Stimulated activated naive B cell treated with anti-CD40 and anti-IgM and Interleukin-4, amounts not matched to agents 10 μg/mL and 1 μg/mL and 100 μg/mL, for 72 hours (primary cell): ENCODE measurements at regions not wholly inside any gene's neighbourhood (a gene's known extent, or its start where the extent isn't known, plus 50 kb on each side); places are given as distances from the start of the nearest gene placed in this dataset.

Experiments used
- ATAC-seq, 2 donors: fragments of 150-1000 bp; cut with Tn5 transposase; replicated peaks; 2 replicates each; pipeline ENCODE4 v1.10.0; 2021; ENCODE audit warnings: moderate library complexity in 1 of 2
- DNase-seq: peaks from one replicate; pipeline ENCODE4 v3.0.0; 2021
- H3K27ac Mint-ChIP-seq: one replicate; pipeline ENCODE4 v1.8.0; 2022; ENCODE audit warnings: mild to moderate bottlenecking, mixed read lengths
- H3K27me3 Mint-ChIP-seq, 2 donors: one replicate each; pipeline ENCODE4 v1.8.0; 2022; ENCODE audit warnings: mixed read lengths in 2 of 2
- H3K36me3 Mint-ChIP-seq, 2 donors: one replicate each; pipeline ENCODE4 v1.8.0; 2022; ENCODE audit warnings: mixed read lengths in 2 of 2, mild to moderate bottlenecking in 1 of 2
- H3K4me1 Mint-ChIP-seq, 2 donors: one replicate each; pipeline ENCODE4 v1.8.0; 2022; ENCODE audit warnings: mixed read lengths in 2 of 2, mild to moderate bottlenecking in 1 of 2
- H3K4me3 Mint-ChIP-seq, 2 donors: one replicate each; pipeline ENCODE4 v1.8.0; 2022; ENCODE audit warnings: mild to moderate bottlenecking in 2 of 2, mixed read lengths in 2 of 2, moderate library complexity in 1 of 2
- H3K9me3 Mint-ChIP-seq, 2 donors: one replicate each; pipeline ENCODE4 v1.8.0; 2022; ENCODE audit warnings: mixed read lengths in 2 of 2, mild to moderate bottlenecking in 1 of 2

DNA sequence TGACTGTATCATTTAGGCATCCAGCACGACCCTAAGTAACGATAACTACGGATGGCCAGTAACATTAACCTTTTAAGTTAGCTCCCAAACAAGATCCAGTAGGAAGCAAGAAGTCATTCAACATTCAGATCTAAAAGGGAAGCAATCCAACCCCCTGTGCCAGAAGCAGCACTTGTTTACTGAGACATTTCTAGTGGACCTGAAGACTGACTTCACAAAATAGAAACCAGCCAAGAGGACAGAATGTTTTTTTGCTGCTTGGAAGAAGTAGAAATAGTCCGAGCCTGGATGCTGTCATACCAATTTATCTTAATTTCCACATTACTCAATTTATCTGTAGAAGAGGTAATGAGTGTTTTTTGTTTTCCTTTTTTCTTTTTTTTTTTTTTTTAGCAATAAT, 88.0 kb upstream of the CTTNBP2 start:
- Mint-ChIP-seq H3K27ac (no peak overlapping the region), H3K4me3 (no peak overlapping the region), H3K4me1 (no peaks in the 10 kb centered on the region), H3K9me3 (no peaks in the 10 kb centered on the region), H3K36me3 (no peaks in the 10 kb centered on the region), H3K27me3 (peaks cover 0 to 6% of the 10 kb centered on the region in 2 donors)
- DNase-seq (no peak), ATAC-seq (no peak)

DNA sequence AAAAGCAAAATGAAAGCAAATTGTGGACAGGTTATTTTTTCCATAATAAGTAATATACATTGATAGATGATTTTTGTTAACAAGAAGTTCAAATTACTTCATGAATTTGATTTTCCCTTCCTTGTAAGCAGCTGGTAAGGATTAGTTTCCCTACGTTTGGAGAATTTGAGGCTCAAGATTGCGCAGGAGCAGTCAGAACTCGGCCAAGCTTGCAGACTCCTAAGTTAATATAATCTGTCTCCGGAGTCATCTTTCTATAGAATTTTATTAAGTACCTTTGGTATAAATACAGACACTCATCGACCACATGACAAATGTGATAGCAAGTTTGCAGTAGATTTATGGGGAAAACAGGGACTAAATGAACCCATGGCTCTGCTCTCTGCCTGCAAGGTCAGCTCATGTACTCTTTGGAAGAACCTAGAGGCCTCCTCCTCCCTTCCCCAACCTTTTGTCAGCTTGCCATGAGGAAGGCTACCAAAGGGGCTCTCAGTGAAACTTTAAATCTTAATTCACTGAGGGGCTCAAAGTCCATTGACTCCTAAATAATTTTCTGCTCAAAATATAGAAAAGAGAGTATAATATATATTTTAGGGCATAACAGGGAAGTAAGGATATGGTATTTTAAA, 89.2 kb upstream of the CTTNBP2 start:
- no peaks in the 10 kb centered on the region for H3K36me3 Mint-ChIP-seq

DNA sequence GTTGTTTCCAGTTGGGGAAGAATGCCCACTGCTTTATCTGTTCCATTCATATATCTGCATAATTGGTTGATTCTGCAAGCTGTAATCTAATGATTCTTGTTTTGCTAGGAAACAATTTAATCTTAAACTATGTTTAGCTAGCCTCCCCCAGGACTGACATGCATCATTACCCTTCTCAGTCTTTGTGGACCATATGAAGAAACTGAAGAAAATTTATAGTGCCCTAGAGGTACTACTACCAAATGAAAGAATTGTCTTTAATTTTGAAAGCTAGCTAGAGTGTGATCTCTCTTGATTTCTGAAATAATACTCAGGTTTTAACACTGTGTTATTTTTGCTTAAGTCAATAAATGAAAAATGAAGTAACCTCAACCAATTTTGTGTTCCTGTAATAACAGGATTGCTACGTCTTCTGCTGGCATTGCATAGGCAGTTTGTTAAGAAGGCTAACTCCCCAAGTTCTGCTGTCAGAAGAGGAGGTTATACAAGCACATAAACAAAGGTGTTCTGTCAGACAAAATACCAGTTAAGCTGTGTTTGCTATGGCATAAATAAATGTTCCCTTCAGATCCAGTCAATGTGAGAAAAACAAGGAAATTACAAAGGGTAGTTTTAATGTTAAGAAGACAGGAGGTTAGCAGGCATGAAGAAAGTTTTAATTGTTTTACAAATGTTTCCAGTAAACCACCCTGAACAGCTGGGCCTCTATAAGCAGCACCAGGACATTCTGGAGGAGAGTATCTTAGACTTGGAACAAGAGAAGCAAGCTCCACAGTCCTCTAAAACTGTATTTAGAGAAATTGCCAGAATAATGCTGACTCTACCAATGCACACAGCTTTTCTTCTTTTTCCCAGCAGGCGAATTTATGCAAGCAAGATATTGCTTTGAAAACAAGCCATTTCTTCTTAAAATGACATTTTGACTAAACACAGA, 90.3 kb upstream of the CTTNBP2 start:
- no peak overlapping the region for H3K27ac Mint-ChIP-seq
- no peak overlapping the region for H3K4me3 Mint-ChIP-seq
- DNase-seq: no peak
- H3K4me1 Mint-ChIP-seq: no peaks in the 10 kb centered on the region
- H3K27me3 Mint-ChIP-seq: peaks cover 0 to 6% of the 10 kb centered on the region in 2 donors
- H3K36me3 Mint-ChIP-seq: no peaks in the 10 kb centered on the region
- H3K9me3 Mint-ChIP-seq: no peaks in the 10 kb centered on the region
- ATAC-seq: no peak

More for the DNA sequence above, 89.2 kb upstream of the CTTNBP2 start:
- H3K27ac Mint-ChIP-seq: no peak overlapping the region
- H3K27me3 Mint-ChIP-seq: peaks cover 0 to 6% of the 10 kb centered on the region in 2 donors
- DNase-seq (no peak), ATAC-seq (no peak)
- no peak overlapping the region for H3K4me3 Mint-ChIP-seq
- H3K4me1 Mint-ChIP-seq: no peaks in the 10 kb centered on the region
- H3K9me3 Mint-ChIP-seq: no peaks in the 10 kb centered on the region

GRCh38 chr7:117970801-117971200, 97.6 kb upstream of the CTTNBP2 start:
- no peaks in the 10 kb centered on the region for H3K36me3 Mint-ChIP-seq
- peaks cover 0 to 9% of the 10 kb centered on the region in 2 donors for H3K9me3 Mint-ChIP-seq
- H3K27ac Mint-ChIP-seq: no peak overlapping the region
- H3K4me3 Mint-ChIP-seq: no peak overlapping the region
- ATAC-seq (no peak), DNase-seq (no peak)
- no peaks in the 10 kb centered on the region for H3K27me3 Mint-ChIP-seq
- no peaks in the 10 kb centered on the region for H3K4me1 Mint-ChIP-seq

DNA sequence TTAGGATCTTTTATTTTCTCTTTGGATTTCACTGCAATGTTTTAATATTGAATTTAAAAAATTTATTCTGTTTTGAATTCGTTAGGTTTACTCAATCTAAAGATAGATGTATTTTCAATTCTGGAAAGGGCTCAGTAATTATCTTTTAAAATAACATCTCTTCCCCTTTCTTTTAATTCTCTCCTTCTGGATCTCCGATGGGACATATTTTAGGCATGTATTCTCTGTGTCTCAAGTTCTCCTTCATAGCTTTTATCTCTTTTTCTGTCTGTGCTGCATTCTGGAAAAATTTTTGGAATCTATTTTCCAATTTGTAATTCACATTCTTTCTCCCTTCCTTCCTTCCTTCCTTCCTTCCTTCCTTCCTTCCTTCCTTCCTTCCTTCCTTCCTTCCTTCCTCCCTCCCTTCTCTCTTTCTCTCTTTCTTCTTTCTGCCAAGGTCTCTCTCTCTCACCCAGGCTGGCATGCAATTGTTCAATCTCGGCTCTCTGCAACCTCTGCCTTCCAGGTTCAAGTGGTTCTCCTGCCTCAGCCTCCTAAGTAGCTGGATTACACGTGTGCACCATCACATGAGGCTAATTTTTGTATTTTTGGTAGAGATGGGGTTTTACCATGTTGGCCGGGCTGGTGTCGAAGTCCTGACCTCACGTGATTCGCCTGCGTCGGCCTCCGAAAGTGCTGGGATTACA, 98.5 kb upstream of the CTTNBP2 start:
- Mint-ChIP-seq H3K36me3 (no peaks in the 10 kb centered on the region), H3K27me3 (no peaks in the 10 kb centered on the region), H3K9me3 (peaks cover 0 to 9% of the 10 kb centered on the region in 2 donors), H3K4me1 (no peaks in the 10 kb centered on the region), H3K4me3 (no peak overlapping the region), H3K27ac (no peak overlapping the region)
- ATAC-seq (no peak), DNase-seq (no peak)

DNA sequence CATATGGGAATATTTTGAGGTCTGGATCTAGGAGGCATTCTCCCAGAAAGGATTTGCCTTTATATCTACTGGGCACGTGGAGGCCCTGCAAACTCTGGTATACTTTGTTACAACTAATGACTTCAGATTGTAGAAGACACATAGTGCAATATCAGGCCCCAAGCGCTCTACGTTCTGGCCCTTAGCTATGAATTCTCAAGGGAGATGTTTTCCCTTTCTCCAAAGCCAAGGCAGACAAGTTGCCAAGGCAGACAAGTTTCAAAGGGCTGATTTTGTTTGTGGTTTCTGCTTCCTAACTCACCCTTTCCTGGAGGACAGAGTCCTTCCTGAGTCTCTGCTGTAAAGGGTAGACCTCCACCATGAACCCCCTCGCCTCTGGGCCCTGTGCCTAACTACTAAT, 99.4 kb upstream of the CTTNBP2 start:
- no peak overlapping the region for H3K27ac Mint-ChIP-seq
- DNase-seq (no peak), ATAC-seq (no peak)
- H3K27me3 Mint-ChIP-seq: no peaks in the 10 kb centered on the region
- no peaks in the 10 kb centered on the region for H3K36me3 Mint-ChIP-seq
- peaks cover 0 to 9% of the 10 kb centered on the region in 2 donors for H3K9me3 Mint-ChIP-seq
- H3K4me1 Mint-ChIP-seq: no peaks in the 10 kb centered on the region
- H3K4me3 Mint-ChIP-seq: no peak overlapping the region

GRCh38 chr7:117973975-117974374, 100.7 kb upstream of the CTTNBP2 start:
- no peaks in the 10 kb centered on the region for H3K4me1 Mint-ChIP-seq
- H3K36me3 Mint-ChIP-seq: no peaks in the 10 kb centered on the region
- no peak for DNase-seq
- H3K27ac Mint-ChIP-seq: no peak overlapping the region
- no peak for ATAC-seq
- H3K27me3 Mint-ChIP-seq: no peaks in the 10 kb centered on the region
- H3K9me3 Mint-ChIP-seq: peaks cover 0 to 9% of the 10 kb centered on the region in 2 donors
- no peak overlapping the region for H3K4me3 Mint-ChIP-seq

DNA sequence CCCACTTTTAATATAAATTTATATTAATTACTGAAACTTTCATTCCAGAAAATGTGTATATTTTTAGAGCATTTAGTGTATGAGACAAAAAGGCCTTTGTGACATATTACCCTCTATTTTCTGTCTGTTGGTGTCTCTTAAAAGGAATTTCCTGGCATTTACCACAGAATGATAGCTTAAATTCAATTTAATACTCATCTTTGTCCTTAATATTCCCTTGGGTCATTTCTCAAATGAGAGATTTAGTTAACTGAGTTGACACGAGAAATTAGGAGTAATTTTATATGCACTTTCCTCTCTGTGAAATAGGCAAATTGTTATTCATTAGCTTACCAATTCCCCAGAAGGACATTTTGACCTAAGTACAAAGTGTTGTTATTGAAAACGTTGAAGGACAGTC, 101.7 kb upstream of the CTTNBP2 start:
- Mint-ChIP-seq H3K36me3 (no peaks in the 10 kb centered on the region), H3K27me3 (no peaks in the 10 kb centered on the region), H3K4me1 (no peaks in the 10 kb centered on the region), H3K27ac (no peak overlapping the region), H3K4me3 (no peak overlapping the region), H3K9me3 (peaks cover 0 to 9% of the 10 kb centered on the region in 2 donors)
- ATAC-seq: no peak
- no peak for DNase-seq

GRCh38 chr7:117975476-117975875, 102.2 kb upstream of the CTTNBP2 start:
- no peak overlapping the region for H3K4me3 Mint-ChIP-seq
- no peaks in the 10 kb centered on the region for H3K4me1 Mint-ChIP-seq
- DNase-seq (no peak), ATAC-seq (no peak)
- no peaks in the 10 kb centered on the region for H3K27me3 Mint-ChIP-seq
- no peaks in the 10 kb centered on the region for H3K36me3 Mint-ChIP-seq
- H3K9me3 Mint-ChIP-seq: peaks cover 0 to 9% of the 10 kb centered on the region in 2 donors
- no peak overlapping the region for H3K27ac Mint-ChIP-seq

DNA sequence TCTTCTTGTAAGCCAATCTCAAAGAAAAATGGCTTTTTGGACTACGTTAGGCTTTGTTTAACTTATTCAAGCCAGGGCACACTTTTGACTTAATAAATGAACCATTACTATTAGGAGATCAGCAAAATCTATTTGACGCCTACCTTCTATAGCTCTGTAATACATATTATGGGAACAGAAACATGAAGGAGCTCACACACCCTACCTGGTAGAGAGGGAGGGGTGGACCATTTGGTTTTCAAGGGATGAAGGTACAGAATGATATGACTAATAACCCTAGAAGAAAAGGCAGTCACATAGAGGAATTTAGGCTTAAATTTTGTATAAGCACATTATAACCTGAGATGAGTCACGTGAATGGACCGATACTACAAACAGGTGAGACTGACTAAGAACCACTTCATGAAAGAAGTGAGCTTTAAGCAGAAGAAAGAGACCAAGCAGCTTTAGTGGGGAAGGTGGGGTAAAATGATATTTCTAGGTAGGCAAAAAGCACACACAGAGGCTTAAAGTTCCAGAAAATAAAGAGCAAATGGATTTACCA, 106.8 kb upstream of the CTTNBP2 start:
- Mint-ChIP-seq H3K27ac (no peak overlapping the region), H3K9me3 (peaks cover 0 to 3% of the 10 kb centered on the region in 2 donors), H3K4me1 (no peaks in the 10 kb centered on the region), H3K27me3 (no peaks in the 10 kb centered on the region), H3K4me3 (no peak overlapping the region), H3K36me3 (no peaks in the 10 kb centered on the region)
- no peak for ATAC-seq
- no peak for DNase-seq

GRCh38 chr7:117982071-117983055, 109.1 kb upstream of the CTTNBP2 start:
- Mint-ChIP-seq H3K27ac (no peak overlapping the region), H3K4me3 (no peak overlapping the region), H3K4me1 (no peaks in the 10 kb centered on the region), H3K36me3 (no peaks in the 10 kb centered on the region), H3K27me3 (no peaks in the 10 kb centered on the region), H3K9me3 (peaks cover 0 to 3% of the 10 kb centered on the region in 2 donors)
- ATAC-seq (no peak), DNase-seq (no peak)

GRCh38 chr7:117986645-117987269, 113.5 kb upstream of the CTTNBP2 start:
- no peak for ATAC-seq
- Mint-ChIP-seq H3K4me1 (no peaks in the 10 kb centered on the region), H3K36me3 (no peaks in the 10 kb centered on the region), H3K4me3 (no peak overlapping the region), H3K27me3 (no peaks in the 10 kb centered on the region), H3K9me3 (peaks cover 0 to 3% of the 10 kb centered on the region in 2 donors), H3K27ac (no peak overlapping the region)
- no peak for DNase-seq

DNA sequence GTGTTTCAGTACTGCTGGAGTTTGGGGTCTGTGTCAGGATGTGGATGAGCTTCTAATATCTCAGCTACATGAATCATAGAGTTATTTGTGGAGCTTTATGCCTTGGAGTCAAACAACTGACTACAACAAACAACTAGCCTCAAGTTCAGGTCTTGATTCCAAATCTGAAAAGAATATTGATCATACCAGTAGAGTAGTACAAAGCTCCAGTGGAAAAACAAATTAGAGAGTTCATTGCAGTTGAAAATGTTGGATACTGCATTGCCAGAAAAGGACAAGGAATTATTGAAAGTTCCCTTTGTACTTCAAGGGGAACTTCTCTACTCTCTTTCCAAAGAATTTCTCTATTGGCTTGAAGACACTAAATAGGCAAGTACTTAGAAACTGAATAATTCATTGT, 117.6 kb upstream of the CTTNBP2 start:
- H3K27ac Mint-ChIP-seq: no peak overlapping the region
- peaks cover 0 to 6% of the 10 kb centered on the region in 2 donors for H3K27me3 Mint-ChIP-seq
- no peak overlapping the region for H3K4me3 Mint-ChIP-seq
- H3K36me3 Mint-ChIP-seq: no peaks in the 10 kb centered on the region
- ATAC-seq: no peak
- peaks cover 3 to 4% of the 10 kb centered on the region in 2 donors for H3K9me3 Mint-ChIP-seq
- H3K4me1 Mint-ChIP-seq: no peaks in the 10 kb centered on the region
- no peak for DNase-seq
